ENCODE measurements at regions not wholly inside any gene's neighbourhood (a gene's known extent, or its start where the extent isn't known, plus 50 kb on each side); places are given as distances from the start of the nearest gene placed in this dataset.

- TF ChIP-seq CTCF (IDR thresholded peaks at IDR 0.05; ENCODE audit: insufficient read depth, low read length): no peak
- no peak for TF ChIP-seq POLR2AphosphoS5 (IDR thresholded peaks at IDR 0.05; ENCODE audit: low read depth)
- no peak for TF ChIP-seq SPI1 (IDR thresholded peaks at IDR 0.05; ENCODE audit: borderline replicate concordance, low read depth)
- TF ChIP-seq REST (IDR thresholded peaks at IDR 0.05; ENCODE audit: insufficient replicate concordance, low read depth): no peak
These were observed 291.3 kb downstream of the SLC16A7 start for GRCh38 chr12:59887178-59887577.
